ENCODE measurements at regions not wholly inside any gene's neighbourhood (a gene's known extent, or its start where the extent isn't known, plus 50 kb on each side); places are given as distances from the start of the nearest gene placed in this dataset.
"Not testable (repeated sequence)": the region's sequence is repeated elsewhere in the genome, so short reads cannot be mapped to it uniquely, and the experiment has no call there.

GRCh38 chr2:235105821-235106359 is 154.1 kb downstream of the SH3BP4 start:
- peak; percentile 48 for DNase-seq (ENCODE audit: low read depth)

GRCh38 chr2:235106874-235107639 is 155.2 kb downstream of the SH3BP4 start:
- peak; percentile 67 for DNase-seq (ENCODE audit: low read depth)

- DNase-seq (ENCODE audit: low read depth), result no peak
Measured at GRCh38 chr2:235107640-235107951, 155.8 kb downstream of the SH3BP4 start.

GRCh38 chr2:235109561-235109960 is 157.7 kb downstream of the SH3BP4 start:
- DNase-seq (ENCODE audit: low read depth), result not testable (repeated sequence)

GRCh38 chr2:235112365-235112764 is 160.5 kb downstream of the SH3BP4 start:
- no peak for DNase-seq (ENCODE audit: low read depth)

- no peak for DNase-seq (ENCODE audit: low read depth)
Measured at GRCh38 chr2:235113854-235114253, 162.0 kb downstream of the SH3BP4 start.

GRCh38 chr2:235114286-235114685 is 162.5 kb downstream of the SH3BP4 start:
- no peak for DNase-seq (ENCODE audit: low read depth)

- no peak for DNase-seq (ENCODE audit: low read depth)
Measured at GRCh38 chr2:235115521-235115920, 163.7 kb downstream of the SH3BP4 start.

- peak; percentile 37 for DNase-seq (ENCODE audit: low read depth)
Measured at GRCh38 chr2:235116885-235117492, 165.2 kb downstream of the SH3BP4 start.

GRCh38 chr2:235126768-235127167 is 175.0 kb downstream of the SH3BP4 start:
- no peak for DNase-seq (ENCODE audit: low read depth)

GRCh38 chr2:235127931-235128330 is 176.1 kb downstream of the SH3BP4 start:
- DNase-seq (ENCODE audit: low read depth), result peak; percentile 52

GRCh38 chr2:235129850-235130249 is 178.0 kb downstream of the SH3BP4 start:
- DNase-seq (ENCODE audit: low read depth), result peak; percentile 71

- no peak for DNase-seq (ENCODE audit: low read depth)
Measured at GRCh38 chr2:235131334-235132305, 179.8 kb downstream of the SH3BP4 start.

GRCh38 chr2:235132651-235133050 is 180.8 kb downstream of the SH3BP4 start:
- DNase-seq (ENCODE audit: low read depth), result no peak

GRCh38 chr2:235133837-235134236 is 182.0 kb downstream of the SH3BP4 start:
- no peak for DNase-seq (ENCODE audit: low read depth)

- DNase-seq (ENCODE audit: low read depth), result no peak
Measured at GRCh38 chr2:235134420-235134819, 182.6 kb downstream of the SH3BP4 start.

- no peak for DNase-seq (ENCODE audit: low read depth)
Measured at GRCh38 chr2:235135195-235135965, 183.6 kb downstream of the SH3BP4 start.

GRCh38 chr2:235135990-235136561 is 184.3 kb downstream of the SH3BP4 start:
- peak; percentile 72 for DNase-seq (ENCODE audit: low read depth)

GRCh38 chr2:235138339-235138738 is 186.5 kb downstream of the SH3BP4 start:
- DNase-seq (ENCODE audit: low read depth), result no peak

GRCh38 chr2:235139956-235140800 is 188.4 kb downstream of the SH3BP4 start:
- DNase-seq (ENCODE audit: low read depth), result no peak

- no peak for DNase-seq (ENCODE audit: low read depth)
Measured at GRCh38 chr2:235140801-235141081, 188.9 kb downstream of the SH3BP4 start.
